Activated CD8-positive, alpha-beta T cell treated with anti-CD3 and anti-CD28 coated beads, Interleukin-2, amount 10 ng/mL, durations not matched to agents 7 days and 5 days (primary cell): ENCODE measurements at regions not wholly inside any gene's neighbourhood (a gene's known extent, or its start where the extent isn't known, plus 50 kb on each side); places are given as distances from the start of the nearest gene placed in this dataset.

Experiments
- ATAC-seq: fragments of 150-1000 bp; cut with Tn5 transposase; one replicate; pipeline ENCODE4 v1.10.0; 2021; ENCODE audit warnings: moderate library complexity
- CTCF ChIA-PET: fragments of 350-600 bp; sonication (Branson Sonifier 250); formaldehyde crosslinking; loops from one replicate; lab custom pipeline; 2021; ENCODE audit warnings: antibody characterized with exemption; lab: Charles Lee
- POLR2A ChIA-PET: fragments of 350-600 bp; sonication (Branson Sonifier 250); formaldehyde crosslinking; loops from one replicate; lab custom pipeline; 2021; ENCODE audit warnings: antibody characterized with exemption; lab: Charles Lee
- DNase-seq: peaks from one replicate; pipeline ENCODE4 v3.0.0-alpha.2; 2020
- H3K27ac Mint-ChIP-seq: one replicate; pipeline ENCODE4 v1.8.0; 2021; ENCODE audit warnings: mild to moderate bottlenecking, mixed read lengths
- H3K27me3 Mint-ChIP-seq: one replicate; pipeline ENCODE4 v1.8.0; 2021; ENCODE audit warnings: low read depth, mixed read lengths
- H3K36me3 Mint-ChIP-seq: one replicate; pipeline ENCODE4 v1.8.0; 2021; ENCODE audit warnings: low read depth, mixed read lengths
- H3K4me1 Mint-ChIP-seq: one replicate; pipeline ENCODE4 v1.8.0; 2021; ENCODE audit warnings: low read depth, mixed read lengths
- H3K4me3 Mint-ChIP-seq: one replicate; pipeline ENCODE4 v1.8.0; 2021; ENCODE audit warnings: mild to moderate bottlenecking, mixed read lengths
- H3K9me3 Mint-ChIP-seq: one replicate; pipeline ENCODE4 v1.8.0; 2022; ENCODE audit warnings: mixed read lengths; ENCODE audit not compliant: insufficient read depth

DNA sequence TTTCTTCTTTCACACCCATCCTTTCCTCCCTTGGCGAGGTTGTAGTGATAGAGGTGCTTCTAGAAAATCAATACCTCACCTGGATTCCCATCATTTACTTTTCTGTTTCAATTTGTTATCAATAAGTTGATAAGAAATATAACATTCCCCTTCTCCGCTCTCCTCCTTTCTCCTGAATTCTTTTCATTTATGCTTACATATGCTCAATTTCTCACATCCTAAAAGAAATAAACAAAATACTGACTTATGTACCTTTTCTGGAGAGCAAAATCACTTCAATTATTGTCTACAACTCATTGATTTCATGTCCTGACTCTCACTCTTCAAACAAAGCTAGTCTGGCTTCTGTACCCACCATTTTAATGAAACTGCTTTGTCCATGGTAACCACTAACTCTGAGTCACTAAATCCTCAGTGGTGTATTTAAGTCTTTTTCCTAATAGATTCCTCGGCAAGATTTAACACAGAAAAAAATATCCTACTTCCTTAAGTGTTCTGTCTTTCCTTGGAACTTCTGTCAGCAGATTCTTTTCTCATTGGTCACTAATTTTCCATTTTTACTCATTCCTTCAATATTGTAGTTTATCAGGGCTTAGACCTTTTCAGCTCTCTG is 289.6 kb downstream of the RFPL4B start:
- H3K27me3 Mint-ChIP-seq = no peaks in the 10 kb centered on the region
- POLR2A ChIA-PET = no interaction called here
- no peak overlapping the region for H3K4me3 Mint-ChIP-seq
- DNase-seq (no peak), ATAC-seq (no peak)
- no peak overlapping the region for H3K27ac Mint-ChIP-seq
- CTCF ChIA-PET = no interaction called here
- H3K9me3 Mint-ChIP-seq = no peaks in the 10 kb centered on the region
- H3K4me1 Mint-ChIP-seq = no peaks in the 10 kb centered on the region
- H3K36me3 Mint-ChIP-seq = no peaks in the 10 kb centered on the region

DNA sequence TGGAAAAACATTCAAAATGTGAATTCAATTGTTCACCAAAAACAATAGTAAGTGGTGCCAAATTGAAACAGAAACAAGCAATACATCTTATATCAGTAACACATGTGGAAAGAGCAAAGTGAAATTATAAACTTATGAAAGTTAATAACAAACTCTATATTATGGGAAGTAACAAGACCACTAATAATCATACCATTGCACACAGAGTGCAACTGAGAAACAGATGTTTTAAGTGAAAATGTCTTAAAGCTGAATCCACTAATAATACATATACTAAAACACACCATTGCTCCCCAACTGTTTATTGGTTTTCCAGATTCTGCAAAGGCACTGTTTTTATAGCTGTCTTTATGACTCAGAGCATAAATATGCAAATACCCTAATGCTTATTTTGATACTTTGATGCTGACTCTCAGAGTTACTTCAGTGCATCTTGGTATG is 292.3 kb downstream of the RFPL4B start:
- Mint-ChIP-seq H3K27ac (no peak overlapping the region), H3K27me3 (no peaks in the 10 kb centered on the region), H3K4me1 (no peaks in the 10 kb centered on the region), H3K4me3 (no peak overlapping the region), H3K36me3 (no peaks in the 10 kb centered on the region), H3K9me3 (no peaks in the 10 kb centered on the region)
- ChIA-PET CTCF (no interaction called here), POLR2A (no interaction called here)
- no peak for DNase-seq
- no peak for ATAC-seq

DNA sequence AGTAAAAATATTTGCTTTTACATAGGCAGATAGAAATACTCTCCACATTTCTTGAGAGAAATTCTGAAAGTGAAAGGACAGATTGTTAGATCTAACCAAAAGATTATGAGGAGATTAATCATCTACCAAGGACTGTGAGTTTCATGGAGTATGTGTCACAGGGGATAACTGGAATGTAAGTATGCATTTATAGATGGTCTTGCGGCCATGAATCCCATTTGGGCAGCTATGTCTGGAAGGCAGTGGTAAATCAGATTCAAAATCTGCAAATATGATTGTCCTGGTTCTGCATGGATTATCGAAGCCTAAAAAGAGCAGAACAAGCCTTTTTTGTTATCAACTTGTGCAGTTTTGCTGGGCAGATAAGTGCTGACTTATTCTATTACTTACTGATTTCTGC is 293.8 kb downstream of the RFPL4B start:
- no peak for DNase-seq
- Mint-ChIP-seq H3K27ac (no peak overlapping the region), H3K9me3 (no peaks in the 10 kb centered on the region), H3K4me1 (no peaks in the 10 kb centered on the region), H3K4me3 (no peak overlapping the region), H3K36me3 (no peaks in the 10 kb centered on the region), H3K27me3 (no peaks in the 10 kb centered on the region)
- ChIA-PET CTCF (no interaction called here), POLR2A (no interaction called here)
- no peak for ATAC-seq

DNA sequence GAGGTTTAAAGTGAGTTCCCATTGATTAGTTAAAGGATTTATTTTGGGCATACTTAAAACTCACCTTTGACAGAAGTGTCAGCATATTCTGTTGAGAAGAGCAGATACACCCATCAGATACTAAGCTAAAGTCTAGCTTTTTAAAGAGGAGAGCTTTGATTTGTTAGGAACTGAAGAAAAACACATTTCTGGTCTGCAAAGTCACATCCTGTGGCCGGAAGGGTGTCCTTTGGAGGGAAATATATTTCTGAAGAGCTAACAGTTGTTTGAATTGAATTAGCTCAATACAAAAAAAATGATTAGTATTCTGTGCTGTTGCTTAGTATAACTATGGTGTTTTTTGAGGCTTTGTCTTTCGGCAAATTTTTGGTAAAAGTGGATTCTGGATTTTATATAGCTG is 302.7 kb downstream of the RFPL4B start:
- no peaks in the 10 kb centered on the region for H3K36me3 Mint-ChIP-seq
- peaks cover 4% of the 10 kb centered on the region for H3K4me1 Mint-ChIP-seq
- H3K4me3 Mint-ChIP-seq = no peak overlapping the region
- no peaks in the 10 kb centered on the region for H3K9me3 Mint-ChIP-seq
- H3K27ac Mint-ChIP-seq = no peak overlapping the region
- H3K27me3 Mint-ChIP-seq = no peaks in the 10 kb centered on the region
- CTCF ChIA-PET = no interaction called here
- POLR2A ChIA-PET = no interaction called here
- ATAC-seq (no peak), DNase-seq (no peak)

DNA sequence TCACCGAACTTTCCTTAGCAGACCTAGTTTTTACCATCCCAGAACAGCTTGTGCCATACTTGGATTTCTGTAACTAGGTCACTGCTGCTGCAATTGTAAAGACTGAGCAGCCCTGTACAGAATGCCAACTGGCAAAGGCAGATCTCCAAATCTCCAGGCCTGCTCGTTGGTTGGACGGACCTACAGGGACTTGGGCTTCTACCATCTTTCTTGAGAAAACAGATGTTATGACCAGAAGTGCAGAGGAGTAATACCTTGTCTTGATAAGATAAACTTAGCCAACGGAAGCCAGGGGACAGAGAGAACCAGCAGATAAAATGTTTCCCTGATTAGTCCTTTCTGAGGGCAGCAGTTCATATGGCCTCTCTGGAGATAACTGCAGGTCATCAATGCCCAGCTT is 304.1 kb downstream of the RFPL4B start:
- ChIA-PET CTCF (no interaction called here), POLR2A (no interaction called here)
- Mint-ChIP-seq H3K4me1 (peaks cover 4% of the 10 kb centered on the region), H3K9me3 (no peaks in the 10 kb centered on the region), H3K27me3 (no peaks in the 10 kb centered on the region), H3K27ac (no peak overlapping the region), H3K36me3 (no peaks in the 10 kb centered on the region), H3K4me3 (no peak overlapping the region)
- no peak for DNase-seq
- no peak for ATAC-seq

DNA sequence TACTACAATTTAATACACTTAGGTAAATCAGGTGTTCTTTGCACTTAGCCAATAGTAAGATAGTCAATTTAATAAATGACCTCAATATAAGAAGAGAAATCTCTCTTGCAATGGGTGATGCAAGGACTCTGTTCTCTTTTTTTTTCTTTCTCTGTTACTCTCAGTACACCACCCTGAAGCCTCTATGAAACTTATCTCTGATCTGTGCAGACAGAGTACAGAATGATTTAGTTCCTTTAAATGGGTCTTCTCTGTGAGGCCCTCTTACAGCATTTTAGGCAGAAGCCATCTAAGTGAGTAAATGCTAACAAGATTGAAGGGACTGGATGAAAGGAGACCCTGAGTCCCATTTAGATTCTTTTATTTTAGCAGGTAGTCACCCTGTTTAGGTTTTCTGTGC is 312.8 kb downstream of the RFPL4B start:
- Mint-ChIP-seq H3K4me1 (no peaks in the 10 kb centered on the region), H3K4me3 (no peak overlapping the region), H3K27ac (no peak overlapping the region), H3K27me3 (no peaks in the 10 kb centered on the region), H3K9me3 (no peaks in the 10 kb centered on the region), H3K36me3 (no peaks in the 10 kb centered on the region)
- DNase-seq (no peak), ATAC-seq (no peak)
- ChIA-PET POLR2A (no interaction called here), CTCF (no interaction called here)

DNA sequence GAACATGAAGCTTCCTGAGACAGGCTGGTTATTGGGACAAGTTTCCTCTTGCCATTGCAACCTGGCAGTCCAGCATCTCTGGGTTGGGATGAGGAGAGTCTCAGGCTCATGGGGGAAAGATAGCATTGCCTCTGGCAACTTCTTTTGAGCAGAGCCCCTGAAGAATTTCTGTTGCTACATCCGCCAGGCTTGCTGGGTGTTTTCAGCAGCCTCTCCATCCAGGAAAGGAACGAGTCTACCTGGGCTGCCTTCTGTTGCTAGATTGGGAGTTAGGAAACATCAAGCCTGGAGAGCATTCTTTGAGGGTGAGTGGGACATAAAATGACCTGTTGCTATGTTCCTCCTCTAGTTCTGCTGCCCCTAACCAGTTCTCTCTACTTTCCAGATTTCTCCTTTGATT is 313.5 kb downstream of the RFPL4B start:
- H3K9me3 Mint-ChIP-seq = no peaks in the 10 kb centered on the region
- no peaks in the 10 kb centered on the region for H3K4me1 Mint-ChIP-seq
- no peak overlapping the region for H3K4me3 Mint-ChIP-seq
- ATAC-seq = no peak
- DNase-seq = no peak
- POLR2A ChIA-PET = no interaction called here
- CTCF ChIA-PET = no interaction called here
- no peaks in the 10 kb centered on the region for H3K36me3 Mint-ChIP-seq
- no peaks in the 10 kb centered on the region for H3K27me3 Mint-ChIP-seq
- H3K27ac Mint-ChIP-seq = no peak overlapping the region

DNA sequence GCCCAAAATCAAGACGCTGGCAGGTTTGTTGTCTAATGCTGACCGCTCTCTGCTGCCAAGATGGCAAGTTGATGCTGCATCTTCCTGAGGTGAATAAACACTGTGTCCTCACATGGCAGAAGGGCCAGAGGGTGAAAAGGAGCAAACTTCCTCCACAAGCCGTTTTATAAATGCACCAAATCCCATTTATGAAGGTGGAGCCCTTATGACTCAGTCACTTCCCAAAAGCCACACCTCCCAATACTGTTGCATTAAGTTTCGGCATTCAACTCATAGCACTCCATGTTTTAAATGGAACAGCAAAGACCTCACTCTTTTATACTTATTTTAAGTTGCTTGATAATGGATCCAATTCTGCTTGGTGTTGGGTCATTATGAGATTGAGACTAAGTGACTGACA is 316.6 kb downstream of the RFPL4B start:
- no peaks in the 10 kb centered on the region for H3K36me3 Mint-ChIP-seq
- H3K9me3 Mint-ChIP-seq = no peaks in the 10 kb centered on the region
- ATAC-seq (no peak), DNase-seq (no peak)
- no peak overlapping the region for H3K4me3 Mint-ChIP-seq
- no peaks in the 10 kb centered on the region for H3K27me3 Mint-ChIP-seq
- no peak overlapping the region for H3K27ac Mint-ChIP-seq
- no peaks in the 10 kb centered on the region for H3K4me1 Mint-ChIP-seq
- POLR2A ChIA-PET = no interaction called here
- CTCF ChIA-PET = no interaction called here

DNA sequence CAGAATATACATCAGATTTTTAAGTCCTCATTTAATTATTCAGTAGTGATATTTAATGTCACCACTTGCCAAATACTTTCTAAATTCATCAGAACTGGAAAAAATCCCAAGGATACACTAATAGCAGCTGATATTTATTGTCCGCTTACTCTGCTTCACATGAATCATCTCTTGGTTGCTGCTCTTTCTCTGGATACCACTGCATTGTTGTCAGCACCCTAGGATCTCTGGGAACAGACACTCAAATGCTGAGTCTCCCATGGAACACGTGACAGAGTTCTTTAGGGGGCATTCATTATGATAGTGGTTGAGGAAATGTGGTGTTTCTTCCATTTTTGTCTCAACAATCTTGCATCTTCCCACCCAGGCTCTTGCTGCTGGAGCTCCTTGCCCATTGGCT is 318.0 kb downstream of the RFPL4B start:
- CTCF ChIA-PET = no interaction called here
- Mint-ChIP-seq H3K36me3 (no peaks in the 10 kb centered on the region), H3K9me3 (no peaks in the 10 kb centered on the region), H3K4me3 (no peak overlapping the region), H3K27me3 (no peaks in the 10 kb centered on the region), H3K27ac (no peak overlapping the region), H3K4me1 (no peaks in the 10 kb centered on the region)
- POLR2A ChIA-PET = no interaction called here
- DNase-seq (no peak), ATAC-seq (no peak)

DNA sequence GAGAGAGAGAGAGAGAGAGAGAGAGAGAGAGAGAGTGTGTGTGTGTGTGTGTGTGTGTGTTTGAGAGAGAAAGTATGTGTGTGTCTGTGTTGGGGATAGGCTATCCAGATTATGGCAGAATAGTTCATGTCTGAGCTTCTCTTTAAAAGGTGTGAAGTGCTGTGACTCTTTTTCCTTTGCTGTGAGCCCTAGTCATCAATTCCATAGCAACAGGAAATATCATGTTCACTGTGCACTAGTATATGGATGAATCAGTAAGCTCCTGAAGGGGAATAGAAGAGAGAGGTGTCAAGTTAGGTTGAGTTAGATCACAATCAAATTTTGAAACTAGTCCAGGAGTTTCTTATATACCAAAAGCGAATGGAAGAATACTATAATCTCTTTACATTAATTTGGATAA is 318.7 kb downstream of the RFPL4B start:
- Mint-ChIP-seq H3K27me3 (no peaks in the 10 kb centered on the region), H3K9me3 (no peaks in the 10 kb centered on the region), H3K36me3 (no peaks in the 10 kb centered on the region), H3K4me1 (no peaks in the 10 kb centered on the region), H3K4me3 (no peak overlapping the region), H3K27ac (no peak overlapping the region)
- CTCF ChIA-PET = no interaction called here
- no peak for ATAC-seq
- POLR2A ChIA-PET = no interaction called here
- DNase-seq = no peak

DNA sequence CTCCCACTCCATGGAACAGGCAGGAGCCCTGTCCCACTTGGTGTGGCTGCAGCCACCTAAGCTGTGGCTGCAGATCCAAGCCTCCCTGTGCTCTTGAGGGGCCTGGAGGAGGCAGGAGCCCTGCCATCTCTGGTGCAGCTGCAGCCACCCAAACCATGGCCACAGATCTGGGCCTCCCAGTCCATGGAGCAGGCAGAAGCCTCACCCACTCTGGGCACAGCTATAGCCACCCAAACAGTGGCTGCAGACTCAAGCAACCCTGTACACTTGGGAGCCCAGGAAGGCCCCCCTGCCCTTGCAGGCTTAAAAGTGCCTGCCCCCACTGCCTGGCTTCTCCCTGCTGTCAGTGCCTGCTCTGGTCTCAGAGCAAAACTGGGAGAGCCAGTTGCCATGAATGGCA is 320.3 kb downstream of the RFPL4B start:
- ChIA-PET CTCF (no interaction called here), POLR2A (no interaction called here)
- DNase-seq (no peak), ATAC-seq (no peak)
- H3K27ac Mint-ChIP-seq = no peak overlapping the region
- H3K9me3 Mint-ChIP-seq = no peaks in the 10 kb centered on the region
- H3K36me3 Mint-ChIP-seq = no peaks in the 10 kb centered on the region
- H3K4me1 Mint-ChIP-seq = no peaks in the 10 kb centered on the region
- no peaks in the 10 kb centered on the region for H3K27me3 Mint-ChIP-seq
- no peak overlapping the region for H3K4me3 Mint-ChIP-seq

DNA sequence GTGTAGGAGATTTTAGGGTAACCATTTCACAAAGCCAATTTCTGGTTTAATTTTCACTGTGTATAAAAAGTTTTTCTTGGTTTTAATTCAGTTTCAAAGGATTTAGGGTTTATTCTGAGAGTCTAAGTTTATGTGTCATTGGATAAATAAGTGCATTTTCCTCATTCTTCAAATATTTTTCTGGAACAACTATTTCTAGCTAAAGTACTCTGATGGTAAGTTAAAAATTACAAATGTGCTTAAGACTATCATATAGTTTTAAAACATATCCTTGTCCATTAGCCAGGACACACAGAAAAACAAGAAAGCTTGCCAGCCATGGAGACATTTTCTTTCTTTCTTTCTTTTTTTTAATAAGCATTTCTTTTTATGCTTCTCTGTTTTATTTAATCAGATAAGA is 333.0 kb downstream of the RFPL4B start:
- Mint-ChIP-seq H3K4me3 (no peak overlapping the region), H3K36me3 (no peaks in the 10 kb centered on the region), H3K4me1 (no peaks in the 10 kb centered on the region), H3K9me3 (peaks cover 3% of the 10 kb centered on the region), H3K27ac (no peak overlapping the region), H3K27me3 (no peaks in the 10 kb centered on the region)
- ATAC-seq = no peak
- no peak for DNase-seq
- ChIA-PET CTCF (no interaction called here), POLR2A (no interaction called here)

DNA sequence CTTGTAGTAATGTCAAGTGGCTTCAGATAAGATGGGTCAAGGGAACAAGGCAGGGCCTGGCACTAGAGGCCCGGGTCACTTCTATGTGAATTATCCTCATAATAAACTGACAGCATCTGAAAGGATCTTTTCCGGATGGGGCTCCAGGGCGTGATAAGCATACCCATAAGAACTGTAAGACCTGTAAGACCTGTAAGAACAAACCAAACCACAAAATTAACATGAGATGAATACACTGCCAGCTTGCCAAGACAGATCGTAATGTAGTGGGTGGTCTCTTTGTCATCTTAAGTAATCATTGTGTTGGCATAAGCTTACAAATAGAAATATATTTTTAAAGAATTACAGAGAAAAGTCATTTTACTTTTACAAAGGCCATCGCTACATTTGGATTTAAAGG is 334.9 kb downstream of the RFPL4B start:
- no peak for ATAC-seq
- ChIA-PET POLR2A (no interaction called here), CTCF (interaction anchor here (0.9 kb wide), 1 partner anchor 371 kb away, joined by 3 read pairs; no protein-coding TSS in a partner anchor)
- H3K27ac Mint-ChIP-seq = no peak overlapping the region
- no peak for DNase-seq
- no peak overlapping the region for H3K4me3 Mint-ChIP-seq
- H3K36me3 Mint-ChIP-seq = no peaks in the 10 kb centered on the region
- H3K27me3 Mint-ChIP-seq = no peaks in the 10 kb centered on the region
- H3K4me1 Mint-ChIP-seq = no peaks in the 10 kb centered on the region
- no peaks in the 10 kb centered on the region for H3K9me3 Mint-ChIP-seq
